ENCODE measurements at regions not wholly inside any gene's neighbourhood (a gene's known extent, or its start where the extent isn't known, plus 50 kb on each side); places are given as distances from the start of the nearest gene placed in this dataset.

- no peak for TF ChIP-seq NR2C1 (IDR thresholded peaks at IDR 0.05)
These were observed 110.7 kb downstream of the PMAIP1 start (continued) for GRCh38 chr18:60010513-60010912.

- BruUV-seq (replicated peaks) = no TSS peak
- WGBS (ENCODE audit: insufficient coverage, insufficient replicate concordance, low lambda C conversion rate, missing lambda C conversion rate) = 2% methylated on average over 2 of the region's 2 CpGs
- Histone ChIP-seq H3K27me3 (replicated peaks in 1 of 2; ENCODE audit: control insufficient read depth in 2 of 2, insufficient read depth in 2 of 2, low read length in 1 of 2) (no peaks in the 10 kb centered on the region), H3K4me2 (ENCODE audit: control insufficient read depth, insufficient read depth) (no peak overlapping the region), H3K36me3 (ENCODE audit: control insufficient read depth in 2 of 2, insufficient read depth in 2 of 2, low read length in 1 of 2) (no peaks in the 10 kb centered on the region), H2AFZ (ENCODE audit: control insufficient read depth, low read depth, low read length) (no peak overlapping the region), H3K9me3 (replicated peaks; ENCODE audit: control insufficient read depth, insufficient read depth, low read length) (no peaks in the 10 kb centered on the region), H3K4me3 (no peak overlapping the region), H3K9ac (ENCODE audit: control insufficient read depth, insufficient read depth, low read length) (no peak overlapping the region), H3K27ac (ENCODE audit: control insufficient read depth, insufficient read depth) (no peak overlapping the region), H3K4me1 (ENCODE audit: control insufficient read depth, insufficient read depth, low read length) (no peaks in the 10 kb centered on the region), H4K20me1 (ENCODE audit: control insufficient read depth, insufficient read depth) (no peaks in the 10 kb centered on the region), H3K79me2 (ENCODE audit: control insufficient read depth, insufficient read depth, low read length) (no peaks in the 10 kb centered on the region)
- no peak for DNase-seq (ENCODE audit: low read depth, low spot score)
- CTCF ChIA-PET = interaction anchor here (0.8 to 2.7 kb wide), 4 partner anchors 12 to 185 kb away, joined by 3 to 8 read pairs (median 4); no protein-coding TSS in a partner anchor
- RAD21 ChIA-PET (ENCODE audit: unreplicated experiment) = no interaction called here
- intact Hi-C loops (cut with micrococcal nuclease; ENCODE audit: unreplicated experiment) (no loop called here), in situ Hi-C loops (cut with MboI) (no loop called here)
- FAIRE-seq = no peak
- SMC1A ChIA-PET (ENCODE audit: uncharacterized antibody, unreplicated experiment) = interaction anchor here (0.7 kb wide), 2 partner anchors 11 to 114 kb away, joined by 3 read pairs; no protein-coding TSS in a partner anchor
- no peak for ATAC-seq
- POLR2A ChIA-PET = no interaction called here
- no peak for TF ChIP-seq SKIL (IDR thresholded peaks at IDR 0.05; ENCODE audit: low read depth, poor library complexity, severe bottlenecking)
- no peak for TF ChIP-seq REST (IDR thresholded peaks at IDR 0.05; ENCODE audit: low read depth, low read length)
- TF ChIP-seq ETV6 (conservative IDR thresholded peaks at IDR 0.05 in 1 of 2, IDR thresholded peaks at IDR 0.05 in 1 of 2; ENCODE audit: borderline replicate concordance in 1 of 2, low read depth in 1 of 2) = no peak
- no peak for TF ChIP-seq E4F1 (IDR thresholded peaks at IDR 0.05; ENCODE audit: borderline replicate concordance, partially characterized antibody)
- TF ChIP-seq ZSCAN29 (IDR thresholded peaks at IDR 0.05) = no peak
- no peak for TF ChIP-seq PRDM15 (CRISPR knock-in tag; IDR thresholded peaks at IDR 0.05)
- TF ChIP-seq RCOR1 (conservative IDR thresholded peaks at IDR 0.05; ENCODE audit: low read depth, low read length) = no peak
- TF ChIP-seq SMAD5 (IDR thresholded peaks at IDR 0.05; ENCODE audit: low read depth) = no peak
- no peak for TF ChIP-seq ZNF622 (IDR thresholded peaks at IDR 0.05)
- no peak for TF ChIP-seq BCL11A (IDR thresholded peaks at IDR 0.05; ENCODE audit: low read depth, low read length)
These were observed 107.9 kb downstream of the PMAIP1 start for GRCh38 chr18:60007661-60008060.

Data from GM12878 (cell line).